HUES48 (cell line): ENCODE measurements at regions not wholly inside any gene's neighbourhood (a gene's known extent, or its start where the extent isn't known, plus 50 kb on each side); places are given as distances from the start of the nearest gene placed in this dataset.

Experiments
- H3K27ac ChIP-seq: one replicate; pipeline ENCODE4 v1.7.0; 2013; ENCODE audit warnings: low read depth, low read length, inconsistent platforms
- H3K27me3 ChIP-seq: 2 replicates; pipeline ENCODE4 v1.6.1; 2013; ENCODE audit warnings: mild to moderate bottlenecking, low read length; ENCODE audit not compliant: control insufficient read depth, insufficient read depth
- H3K36me3 ChIP-seq: 2 replicates; pipeline ENCODE4 v1.6.1; 2013; ENCODE audit warnings: low read length; ENCODE audit not compliant: control insufficient read depth, insufficient read depth
- H3K4me1 ChIP-seq: 2 replicates; pipeline ENCODE4 v1.6.1; 2013; ENCODE audit warnings: mild to moderate bottlenecking, low read length; ENCODE audit not compliant: control insufficient read depth, insufficient read depth
- H3K4me3 ChIP-seq: 2 replicates; pipeline ENCODE4 v1.5.1; 2013; ENCODE audit warnings: mild to moderate bottlenecking, low read depth, low read length
- H3K9ac ChIP-seq: 2 replicates; pipeline ENCODE4 v1.6.1; 2013; ENCODE audit warnings: mild to moderate bottlenecking, low read depth, low read length, moderate library complexity
- H3K9me3 ChIP-seq: 2 replicates; pipeline ENCODE4 v1.6.1; 2013; ENCODE audit warnings: low read length; ENCODE audit not compliant: control insufficient read depth, insufficient read depth

DNA sequence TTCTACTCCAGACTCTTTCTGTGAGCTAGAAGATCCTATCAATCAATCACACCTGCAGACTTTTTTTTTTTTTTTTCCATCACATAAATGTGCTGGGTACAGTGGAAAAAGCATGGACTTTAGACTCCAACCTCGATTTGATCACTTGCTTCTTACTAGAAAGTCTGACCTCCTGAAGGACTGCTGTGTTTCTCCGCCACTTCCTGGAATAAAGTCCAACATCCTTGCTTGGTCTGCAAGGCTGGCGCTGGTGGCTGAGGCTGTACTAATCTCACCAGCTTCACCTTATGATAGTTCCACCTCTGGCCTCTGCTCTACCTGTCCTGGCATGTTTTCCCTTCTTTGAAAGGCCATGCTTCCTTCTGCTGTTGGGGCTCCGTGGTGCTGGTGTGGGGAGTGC is 60.9 kb upstream of the SESN3 start:
- Histone ChIP-seq H3K4me1 (peaks cover 39% of the 10 kb centered on the region), H3K36me3 (no peaks in the 10 kb centered on the region), H3K4me3 (no peak overlapping the region), H3K9me3 (no peaks in the 10 kb centered on the region), H3K27me3 (no peaks in the 10 kb centered on the region), H3K9ac (no peak overlapping the region), H3K27ac (no peak overlapping the region)

DNA sequence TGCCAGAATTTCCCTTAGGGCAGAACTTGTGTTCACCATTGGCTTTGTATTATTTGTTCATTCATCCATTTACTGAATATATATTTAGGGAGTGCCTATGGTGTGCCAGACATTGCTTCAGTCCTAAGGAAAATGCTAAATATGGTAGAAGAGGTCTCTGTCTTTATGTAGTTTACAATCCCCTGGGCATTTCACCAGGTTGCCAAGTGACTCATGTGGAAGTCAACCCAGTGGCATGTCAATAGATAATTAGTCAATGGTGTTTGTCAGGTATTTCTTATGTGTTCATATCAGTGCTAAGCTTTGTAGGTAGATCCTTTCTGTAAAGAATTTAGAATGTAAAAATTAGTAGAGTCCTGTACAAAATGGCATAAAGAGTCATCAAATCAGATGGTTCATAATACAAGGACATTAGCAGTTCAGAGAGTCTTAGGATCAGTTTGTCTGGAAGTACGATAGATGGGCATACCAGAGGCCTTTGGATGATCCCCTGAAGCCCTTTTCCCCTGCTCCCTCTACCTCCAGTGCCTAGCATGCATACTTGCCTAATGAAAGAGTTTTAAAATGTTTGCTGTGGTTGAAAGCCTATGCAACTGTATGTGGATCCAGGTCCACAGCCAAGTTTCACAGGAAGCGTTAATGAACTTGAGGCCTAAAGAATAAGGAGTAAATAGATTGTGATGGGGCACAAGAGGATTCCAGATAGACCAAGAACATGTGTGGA is 58.5 kb upstream of the SESN3 start:
- H3K27me3 ChIP-seq = no peaks in the 10 kb centered on the region
- no peaks in the 10 kb centered on the region for H3K9me3 ChIP-seq
- H3K36me3 ChIP-seq = no peaks in the 10 kb centered on the region
- no peak overlapping the region for H3K27ac ChIP-seq
- H3K4me3 ChIP-seq = no peak overlapping the region
- no peak overlapping the region for H3K9ac ChIP-seq
- H3K4me1 ChIP-seq = peaks cover 21% of the 10 kb centered on the region

DNA sequence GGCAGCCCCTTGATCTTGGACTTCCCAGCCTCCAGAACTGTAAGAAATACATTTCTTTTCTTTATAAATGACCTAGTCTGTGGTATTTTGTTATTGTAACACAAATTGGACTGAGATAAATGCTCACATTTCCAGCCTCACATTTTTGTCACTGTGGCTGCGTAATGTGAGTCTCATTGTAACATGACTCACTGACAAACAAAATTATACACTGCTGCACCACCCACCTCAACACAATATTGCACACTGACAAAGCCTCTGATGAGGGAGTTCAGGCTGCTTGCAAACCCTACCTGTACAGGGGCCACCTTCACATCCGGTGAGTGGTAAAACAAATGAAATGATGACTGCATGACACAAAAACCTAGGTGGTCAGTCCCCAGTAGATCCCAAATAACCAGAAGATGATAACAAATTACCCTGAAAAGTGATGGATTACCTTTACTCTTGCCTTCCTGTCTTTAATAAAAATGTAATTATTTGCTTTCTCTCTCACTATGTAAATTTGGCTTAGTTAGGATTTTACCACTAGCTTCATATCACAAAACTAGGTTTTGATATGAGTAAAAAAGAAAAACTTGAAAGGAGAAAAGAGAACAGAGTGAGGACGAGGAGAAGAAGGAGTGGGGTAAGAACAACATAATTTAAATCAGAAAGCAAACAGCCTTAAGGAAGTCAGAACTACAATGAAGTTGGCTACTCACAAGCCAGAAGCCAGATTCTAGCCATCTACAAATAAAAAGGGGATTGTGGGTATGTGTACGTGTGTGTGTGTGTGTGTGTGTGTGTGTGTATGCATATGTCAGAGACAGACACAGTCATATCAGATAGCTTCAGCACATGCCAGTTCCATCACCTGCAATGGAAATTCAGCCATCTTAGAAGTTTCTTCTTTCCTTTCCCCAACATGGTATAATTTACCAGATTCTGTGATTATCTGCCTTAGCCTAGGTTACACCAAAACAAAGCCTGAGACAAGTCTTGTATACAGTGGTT is 53.4 kb upstream of the SESN3 start:
- Histone ChIP-seq H3K27me3 (no peaks in the 10 kb centered on the region), H3K9me3 (no peaks in the 10 kb centered on the region), H3K27ac (no peak overlapping the region), H3K36me3 (no peaks in the 10 kb centered on the region), H3K4me3 (no peak overlapping the region), H3K9ac (no peak overlapping the region), H3K4me1 (peaks cover 34% of the 10 kb centered on the region)

DNA sequence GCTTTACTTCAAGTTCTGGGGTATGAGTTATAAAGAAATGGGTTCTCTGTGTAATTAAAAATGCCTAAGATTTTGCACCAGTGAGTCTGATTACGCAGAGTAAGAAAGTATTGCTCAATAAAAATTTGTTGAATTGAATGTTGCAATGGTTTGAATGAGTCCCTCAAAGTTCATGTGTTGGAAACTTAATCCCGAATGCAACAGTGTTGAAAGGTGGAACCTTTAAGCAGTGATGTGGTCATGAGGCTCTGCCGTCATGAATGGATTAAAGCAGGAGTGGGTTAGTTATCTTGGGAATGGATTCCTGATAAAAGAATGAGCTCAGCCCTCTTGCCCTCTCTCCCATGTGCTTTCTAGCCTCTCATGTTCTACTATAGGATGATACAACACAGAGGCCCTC is 52.6 kb upstream of the SESN3 start:
- H3K4me3 ChIP-seq = no peak overlapping the region
- H3K27ac ChIP-seq = no peak overlapping the region
- no peaks in the 10 kb centered on the region for H3K9me3 ChIP-seq
- no peak overlapping the region for H3K9ac ChIP-seq
- H3K27me3 ChIP-seq = no peaks in the 10 kb centered on the region
- peaks cover 38% of the 10 kb centered on the region for H3K4me1 ChIP-seq
- no peaks in the 10 kb centered on the region for H3K36me3 ChIP-seq

DNA sequence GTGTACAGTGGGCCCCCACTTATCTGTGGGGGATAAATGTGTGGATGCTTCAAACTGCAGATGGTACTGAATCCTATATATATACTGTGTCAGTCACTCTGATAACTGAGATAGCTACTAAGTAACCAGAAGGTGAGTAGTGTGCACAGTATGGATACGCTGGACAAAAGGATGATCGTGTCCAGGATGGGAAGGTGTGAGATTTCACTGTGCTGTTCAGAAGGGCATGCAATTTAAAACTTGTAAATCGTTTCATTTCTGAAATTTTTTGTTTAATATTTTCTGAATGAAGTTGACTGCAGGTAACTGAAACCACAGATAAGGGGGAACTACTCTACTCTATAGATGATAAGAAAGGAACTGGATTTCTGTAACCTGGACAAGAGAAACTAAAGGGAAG is 52.1 kb upstream of the SESN3 start:
- no peaks in the 10 kb centered on the region for H3K27me3 ChIP-seq
- H3K27ac ChIP-seq = no peak overlapping the region
- H3K9me3 ChIP-seq = no peaks in the 10 kb centered on the region
- no peak overlapping the region for H3K4me3 ChIP-seq
- H3K36me3 ChIP-seq = no peaks in the 10 kb centered on the region
- H3K9ac ChIP-seq = no peak overlapping the region
- peaks cover 38% of the 10 kb centered on the region for H3K4me1 ChIP-seq

DNA sequence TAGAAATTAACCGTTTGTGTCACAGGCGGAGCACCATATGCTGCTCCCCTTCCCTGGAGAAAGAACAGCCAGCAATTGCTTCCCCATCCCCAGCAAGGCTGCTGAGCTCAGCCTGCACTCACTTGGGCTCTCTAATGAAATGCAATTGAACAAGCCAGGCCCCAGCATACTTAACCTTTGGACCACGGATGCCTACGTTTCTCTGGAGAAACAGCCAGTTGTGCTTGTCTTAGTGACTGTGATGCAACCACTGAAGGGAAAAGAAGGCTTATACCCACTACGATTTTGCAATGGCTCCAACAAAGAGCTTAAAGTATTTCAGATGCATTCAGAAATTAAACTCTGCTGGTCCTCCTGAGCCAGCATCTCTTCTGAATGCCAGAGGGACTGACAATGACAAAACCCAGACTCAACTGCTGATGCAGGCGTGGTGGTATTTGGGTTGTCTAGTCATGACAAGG is 51.3 kb upstream of the SESN3 start:
- Histone ChIP-seq H3K9me3 (no peaks in the 10 kb centered on the region), H3K4me3 (no peak overlapping the region), H3K27me3 (no peaks in the 10 kb centered on the region), H3K4me1 (peaks cover 38% of the 10 kb centered on the region), H3K9ac (no peak overlapping the region), H3K36me3 (no peaks in the 10 kb centered on the region), H3K27ac (peak overlapping the region; percentile 70)
